Endothelial cell (in vitro differentiated cells): ENCODE measurements at regions not wholly inside any gene's neighbourhood (a gene's known extent, or its start where the extent isn't known, plus 50 kb on each side); places are given as distances from the start of the nearest gene placed in this dataset.

Experiments used
- DNase-seq: peaks from one replicate; pipeline ENCODE4 v3.0.0; 2021; ENCODE audit warnings: low spot score
- H3K27ac Mint-ChIP-seq: one replicate; pipeline ENCODE4 v1.8.0; 2021; ENCODE audit warnings: mixed read lengths, inconsistent platforms; ENCODE audit not compliant: unreplicated experiment
- H3K27me3 Mint-ChIP-seq: one replicate; pipeline ENCODE4 v1.8.0; 2021; ENCODE audit warnings: mild to moderate bottlenecking, moderate library complexity, mixed read lengths, inconsistent platforms; ENCODE audit not compliant: unreplicated experiment
- H3K36me3 Mint-ChIP-seq: one replicate; pipeline ENCODE4 v1.8.0; 2021; ENCODE audit warnings: mild to moderate bottlenecking, low read depth, mixed read lengths, inconsistent platforms; ENCODE audit not compliant: unreplicated experiment
- H3K4me1 Mint-ChIP-seq: one replicate; pipeline ENCODE4 v1.8.0; 2021; ENCODE audit warnings: mild to moderate bottlenecking, mixed read lengths, inconsistent platforms; ENCODE audit not compliant: unreplicated experiment
- H3K4me3 Mint-ChIP-seq: one replicate; pipeline ENCODE4 v1.8.0; 2021; ENCODE audit warnings: mild to moderate bottlenecking, mixed read lengths, inconsistent platforms; ENCODE audit not compliant: unreplicated experiment
- H3K9me3 Mint-ChIP-seq: one replicate; pipeline ENCODE4 v1.8.0; 2021; ENCODE audit warnings: mixed read lengths, inconsistent platforms; ENCODE audit not compliant: unreplicated experiment
- TF ChIP-seq, protein P1 (sequence below): fragments of 200-600 bp; sonication (generic); IDR thresholded peaks from one replicate; pipeline ENCODE4 v1.5.0; 2021; ENCODE audit warnings: antibody characterized with exemption; ENCODE audit not compliant: unreplicated experiment

DNA sequence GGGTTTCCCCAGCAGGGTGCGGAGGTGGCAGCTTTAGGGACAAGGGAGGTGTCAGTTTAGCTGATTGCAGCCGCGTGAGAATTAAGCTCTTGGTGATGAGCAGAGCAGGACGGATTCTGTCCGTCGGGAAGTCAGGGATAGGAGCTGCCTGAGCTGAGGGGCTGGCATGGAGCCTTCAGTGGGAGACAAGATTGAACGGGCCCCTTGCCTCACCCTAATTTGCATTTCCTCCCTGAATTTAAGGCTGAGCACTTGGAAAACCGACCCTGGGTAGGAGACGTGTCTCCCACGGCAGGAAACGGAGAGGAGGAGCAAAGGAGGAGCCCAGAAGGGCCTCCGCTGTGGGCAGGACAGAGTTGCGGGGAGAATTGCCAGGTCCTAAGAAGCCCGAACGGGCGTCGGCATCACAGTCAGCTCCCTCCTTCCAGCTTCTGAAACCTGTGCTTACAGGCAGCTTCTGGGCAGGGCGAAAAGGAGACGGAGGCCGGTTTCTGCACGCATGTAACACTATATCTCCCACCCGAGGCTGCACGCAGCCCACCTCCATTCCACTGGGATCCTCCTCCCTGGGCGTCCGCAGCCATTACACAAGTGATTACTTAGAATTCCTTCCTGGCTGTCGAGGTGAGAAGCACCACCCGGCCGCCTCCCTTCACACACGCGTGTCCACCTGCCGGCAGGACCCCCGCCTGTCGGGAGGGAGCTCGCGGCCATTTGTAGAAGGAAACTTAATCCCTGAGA, 345.8 kb downstream of the BRD1 start:
- H3K4me1 Mint-ChIP-seq, result no peaks in the 10 kb centered on the region
- H3K4me3 Mint-ChIP-seq, result no peak overlapping the region
- H3K27ac Mint-ChIP-seq, result no peak overlapping the region
- H3K9me3 Mint-ChIP-seq, result no peaks in the 10 kb centered on the region
- H3K36me3 Mint-ChIP-seq, result no peaks in the 10 kb centered on the region
- no peak for DNase-seq
- peaks cover 3% of the 10 kb centered on the region for H3K27me3 Mint-ChIP-seq
- TF ChIP-seq, protein P1, sequence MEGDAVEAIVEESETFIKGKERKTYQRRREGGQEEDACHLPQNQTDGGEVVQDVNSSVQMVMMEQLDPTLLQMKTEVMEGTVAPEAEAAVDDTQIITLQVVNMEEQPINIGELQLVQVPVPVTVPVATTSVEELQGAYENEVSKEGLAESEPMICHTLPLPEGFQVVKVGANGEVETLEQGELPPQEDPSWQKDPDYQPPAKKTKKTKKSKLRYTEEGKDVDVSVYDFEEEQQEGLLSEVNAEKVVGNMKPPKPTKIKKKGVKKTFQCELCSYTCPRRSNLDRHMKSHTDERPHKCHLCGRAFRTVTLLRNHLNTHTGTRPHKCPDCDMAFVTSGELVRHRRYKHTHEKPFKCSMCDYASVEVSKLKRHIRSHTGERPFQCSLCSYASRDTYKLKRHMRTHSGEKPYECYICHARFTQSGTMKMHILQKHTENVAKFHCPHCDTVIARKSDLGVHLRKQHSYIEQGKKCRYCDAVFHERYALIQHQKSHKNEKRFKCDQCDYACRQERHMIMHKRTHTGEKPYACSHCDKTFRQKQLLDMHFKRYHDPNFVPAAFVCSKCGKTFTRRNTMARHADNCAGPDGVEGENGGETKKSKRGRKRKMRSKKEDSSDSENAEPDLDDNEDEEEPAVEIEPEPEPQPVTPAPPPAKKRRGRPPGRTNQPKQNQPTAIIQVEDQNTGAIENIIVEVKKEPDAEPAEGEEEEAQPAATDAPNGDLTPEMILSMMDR, result no peak

GRCh38 chr22:49480896-49481658, 346.6 kb downstream of the BRD1 start:
- peaks cover 6% of the 10 kb centered on the region for H3K27me3 Mint-ChIP-seq
- H3K4me3 Mint-ChIP-seq, result no peak overlapping the region
- DNase-seq, result no peak
- TF ChIP-seq, protein P1, result no peak
- no peak overlapping the region for H3K27ac Mint-ChIP-seq
- H3K36me3 Mint-ChIP-seq, result no peaks in the 10 kb centered on the region
- no peaks in the 10 kb centered on the region for H3K4me1 Mint-ChIP-seq
- H3K9me3 Mint-ChIP-seq, result no peaks in the 10 kb centered on the region

DNA sequence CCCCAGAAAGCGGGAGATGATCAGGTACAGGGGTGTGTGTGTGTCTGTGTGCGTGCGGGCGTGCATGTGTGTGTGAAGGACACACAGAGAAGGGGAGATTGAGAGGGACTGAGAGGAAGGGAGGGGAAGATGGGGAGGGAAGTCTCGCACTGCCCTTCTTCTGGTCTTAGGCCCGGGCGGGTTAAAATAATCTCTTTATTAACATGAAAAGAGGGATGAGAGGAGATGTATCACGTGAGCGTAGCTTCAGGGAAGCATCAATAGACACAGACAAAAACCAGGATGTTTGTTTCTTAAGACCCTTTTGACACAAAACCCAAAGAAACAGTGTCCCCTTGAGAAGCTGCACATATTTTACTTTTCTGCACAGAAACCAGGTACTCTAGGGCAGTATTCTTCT, 347.3 kb downstream of the BRD1 start:
- DNase-seq, result no peak
- H3K27ac Mint-ChIP-seq, result no peak overlapping the region
- H3K4me1 Mint-ChIP-seq, result no peaks in the 10 kb centered on the region
- TF ChIP-seq, protein P1, result no peak
- no peaks in the 10 kb centered on the region for H3K36me3 Mint-ChIP-seq
- H3K9me3 Mint-ChIP-seq, result no peaks in the 10 kb centered on the region
- peaks cover 6% of the 10 kb centered on the region for H3K27me3 Mint-ChIP-seq
- no peak overlapping the region for H3K4me3 Mint-ChIP-seq

- Mint-ChIP-seq H3K4me1 (no peaks in the 10 kb centered on the region), H3K27me3 (peaks cover 6% of the 10 kb centered on the region), H3K27ac (no peak overlapping the region)
Observed at GRCh38 chr22:49479566-49479965, 348.1 kb downstream of the BRD1 start.

More at GRCh38 chr22:49479566-49479965, 348.1 kb downstream of the BRD1 start:
- Mint-ChIP-seq H3K4me3 (no peak overlapping the region), H3K36me3 (no peaks in the 10 kb centered on the region), H3K9me3 (no peaks in the 10 kb centered on the region)
- no peak for DNase-seq
- TF ChIP-seq, protein P1, result no peak
